Stimulated activated CD4-positive, alpha-beta T cell treated with anti-CD3 and anti-CD28 coated beads, Interleukin-15, amount 100 ng/mL, for 24 hours (primary cell): ENCODE measurements at regions not wholly inside any gene's neighbourhood (a gene's known extent, or its start where the extent isn't known, plus 50 kb on each side); places are given as distances from the start of the nearest gene placed in this dataset.

ENCODE experiments used
- DNase-seq: peaks from one replicate; pipeline ENCODE4 v3.0.0-alpha.2; 2020

DNA sequence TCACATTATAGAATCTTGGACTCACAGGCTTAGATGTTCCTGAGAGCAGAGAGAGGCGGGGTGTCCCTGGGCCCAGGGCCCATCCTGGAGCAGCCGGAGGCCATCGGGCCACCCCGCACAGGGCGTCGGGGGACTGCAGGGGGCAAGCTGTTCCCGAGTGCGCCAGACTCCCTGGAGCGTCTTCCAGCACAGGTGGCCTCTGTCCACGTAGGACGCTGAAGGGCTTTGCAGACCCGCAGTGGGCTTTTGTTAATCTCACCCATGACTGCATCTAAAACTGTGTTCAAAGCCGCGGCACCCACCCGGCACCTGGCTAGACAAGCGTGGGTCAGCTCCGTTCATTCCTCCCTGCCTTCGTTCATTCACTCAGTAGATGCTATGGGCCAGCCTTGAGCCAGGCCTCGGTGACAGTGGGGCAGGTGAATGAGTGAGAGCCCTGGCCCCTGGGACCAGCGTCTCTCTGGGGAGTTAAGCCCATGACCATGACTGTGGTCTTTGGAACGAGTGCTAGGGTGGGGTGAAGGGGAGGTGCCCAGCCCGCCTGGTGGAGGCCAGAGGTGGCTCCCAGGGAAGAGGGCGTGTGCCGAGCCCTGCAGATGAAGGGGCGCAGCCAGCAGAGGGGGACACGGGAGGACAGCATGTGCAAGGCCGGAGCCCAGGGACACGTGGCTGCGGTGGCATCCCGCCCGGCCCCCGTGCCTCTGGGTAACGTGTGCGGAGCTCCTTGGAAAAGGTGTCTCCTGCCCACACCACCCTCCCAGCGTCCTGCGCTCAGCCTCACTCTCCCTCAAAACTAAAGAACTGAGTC, 98.3 kb downstream of the HMX1 start:
- no peak for DNase-seq

DNA sequence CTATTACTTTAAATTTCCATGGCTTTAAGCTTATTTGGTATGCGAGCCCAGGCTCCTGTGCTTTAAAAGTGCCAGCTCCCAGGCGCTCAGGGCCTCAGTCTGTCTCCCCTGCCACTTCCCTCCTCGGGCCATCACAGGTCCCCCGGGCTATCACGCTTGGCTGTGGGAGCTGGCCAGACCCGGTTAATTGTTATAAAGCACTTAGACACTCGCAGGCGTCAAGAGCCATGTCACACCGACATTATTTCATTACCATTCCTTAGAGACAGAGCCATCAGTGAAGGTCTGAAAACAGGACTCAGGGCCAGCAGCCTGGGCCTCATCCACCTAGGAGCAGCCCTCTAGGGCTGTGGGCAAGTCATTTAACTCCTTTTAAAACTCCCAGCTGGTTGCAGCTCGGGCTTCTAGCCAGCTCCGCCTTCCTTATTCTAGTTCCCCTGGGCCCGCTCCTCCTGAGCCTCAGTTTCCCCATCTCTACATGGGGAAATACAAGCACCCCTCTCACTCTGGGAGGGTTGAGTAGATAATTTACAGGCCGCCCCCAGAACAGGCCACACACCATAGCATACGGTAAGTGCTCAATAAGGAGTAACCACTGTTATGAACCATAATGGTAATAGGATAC, 99.0 kb downstream of the HMX1 start:
- DNase-seq: no peak

DNA sequence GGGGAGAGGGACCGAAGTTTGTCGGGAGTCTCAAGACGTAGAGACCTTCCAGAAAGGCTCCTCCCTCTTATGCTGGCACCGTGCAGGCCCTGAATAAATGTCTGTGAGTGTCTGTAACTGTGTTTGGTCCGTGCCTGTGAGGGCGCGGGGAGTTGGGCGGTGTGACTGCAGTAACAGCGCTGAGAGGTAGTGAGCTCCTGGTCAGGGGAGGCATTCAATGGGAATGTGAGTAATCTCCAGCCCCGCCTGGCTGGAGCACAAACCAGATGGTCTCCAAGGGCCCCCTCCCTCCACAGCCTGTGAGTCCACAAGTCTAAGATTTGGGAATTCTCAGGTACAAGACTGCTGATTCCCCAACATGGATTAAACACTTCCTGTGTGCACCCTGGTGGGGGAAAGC, 100.0 kb downstream of the HMX1 start:
- no peak for DNase-seq

DNA sequence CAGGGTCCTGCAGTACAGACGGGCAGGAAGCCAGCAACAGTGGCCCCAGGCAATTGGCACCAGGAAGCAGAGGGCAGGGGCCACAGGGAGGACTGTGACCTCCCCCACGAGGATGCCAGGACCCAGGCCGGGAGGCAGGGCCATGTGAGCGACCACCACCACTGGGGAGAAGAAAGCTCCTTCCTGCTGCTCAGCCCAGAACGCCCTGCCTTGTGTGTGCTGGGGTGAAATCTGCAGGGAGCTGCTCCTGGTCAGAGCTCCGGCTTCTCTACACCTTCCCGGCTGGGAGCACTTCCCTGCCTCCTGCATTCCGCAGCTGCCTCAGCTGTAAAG, 100.4 kb downstream of the HMX1 start:
- no peak for DNase-seq

DNA sequence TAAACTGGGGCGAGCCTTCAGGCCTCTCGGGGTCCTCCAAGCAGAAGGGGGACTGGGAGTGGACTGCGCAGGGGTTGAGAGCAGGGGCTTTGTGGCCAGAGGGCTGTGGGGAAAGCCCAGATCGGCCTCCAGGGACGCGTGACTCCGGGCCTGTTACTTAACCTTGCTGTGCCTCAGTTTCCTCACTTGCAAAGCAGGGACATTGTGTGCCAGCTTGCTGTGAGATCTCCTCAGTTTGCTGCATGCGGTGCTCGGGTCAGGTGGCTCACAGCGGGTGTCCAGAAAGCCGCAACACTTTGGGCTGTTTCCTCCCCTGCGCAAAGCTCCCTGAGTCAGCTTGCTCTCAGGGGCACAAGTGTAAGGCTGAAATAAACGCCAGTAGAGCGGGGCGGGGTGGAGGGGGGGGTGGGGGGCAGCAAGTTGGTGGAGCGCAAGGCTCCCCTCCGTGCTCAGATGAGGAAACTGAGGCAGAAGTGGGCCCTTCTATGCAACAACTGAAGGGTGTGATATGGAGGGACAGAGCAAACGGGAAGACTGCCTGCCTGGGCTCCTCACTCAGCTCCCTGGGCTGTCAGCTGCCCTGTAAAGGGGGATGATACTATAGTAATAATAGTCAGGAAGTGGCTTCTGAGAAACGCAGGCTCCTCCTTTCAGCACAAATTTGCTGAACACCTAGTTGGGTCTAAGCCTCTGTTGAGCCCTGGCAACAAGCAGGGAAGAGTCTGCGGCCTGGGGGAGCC, 101.0 kb downstream of the HMX1 start:
- DNase-seq: no peak

DNA sequence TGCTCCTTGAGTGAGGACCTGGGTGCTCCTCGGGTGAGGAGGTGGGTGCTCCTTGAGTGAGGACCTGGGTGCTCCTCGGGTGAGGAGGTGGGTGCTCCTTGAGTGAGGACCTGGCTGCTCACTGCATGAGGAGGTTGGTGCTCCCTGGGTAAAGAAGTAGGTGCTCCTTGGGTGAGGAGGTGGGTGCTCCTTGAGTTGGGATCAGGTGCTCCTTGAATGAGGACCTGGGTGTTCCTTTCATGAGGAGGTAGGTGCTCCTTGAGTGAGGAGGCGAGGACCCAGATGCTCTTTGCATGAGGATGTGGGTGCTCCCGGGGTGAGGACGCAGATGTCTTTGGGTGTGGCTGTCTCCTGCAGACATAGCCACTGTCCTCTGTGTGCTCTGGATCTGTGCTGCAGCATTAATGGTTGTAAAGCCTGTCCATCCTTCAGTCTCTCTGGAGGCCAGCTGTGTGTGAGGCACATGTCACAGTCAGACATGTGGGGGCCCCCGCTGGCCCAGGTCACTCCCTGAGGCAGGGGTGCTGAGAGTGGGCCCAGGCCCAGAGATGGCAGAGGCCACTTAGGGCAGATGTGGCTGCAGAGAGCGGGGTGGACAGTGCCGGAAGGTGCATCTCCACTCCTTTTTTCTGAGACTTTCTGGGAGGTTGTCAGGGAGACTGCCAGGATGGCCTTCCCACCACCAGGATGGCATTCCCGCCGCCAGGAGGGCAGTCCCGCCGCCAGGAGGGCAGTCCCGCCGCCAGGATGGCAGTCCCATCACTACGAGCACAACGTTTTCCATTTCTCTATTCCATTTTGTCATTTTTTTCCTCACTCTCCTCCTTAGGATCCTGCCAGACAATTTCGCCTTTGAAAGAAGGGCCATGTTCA, 101.8 kb downstream of the HMX1 start:
- DNase-seq: no peak

DNA sequence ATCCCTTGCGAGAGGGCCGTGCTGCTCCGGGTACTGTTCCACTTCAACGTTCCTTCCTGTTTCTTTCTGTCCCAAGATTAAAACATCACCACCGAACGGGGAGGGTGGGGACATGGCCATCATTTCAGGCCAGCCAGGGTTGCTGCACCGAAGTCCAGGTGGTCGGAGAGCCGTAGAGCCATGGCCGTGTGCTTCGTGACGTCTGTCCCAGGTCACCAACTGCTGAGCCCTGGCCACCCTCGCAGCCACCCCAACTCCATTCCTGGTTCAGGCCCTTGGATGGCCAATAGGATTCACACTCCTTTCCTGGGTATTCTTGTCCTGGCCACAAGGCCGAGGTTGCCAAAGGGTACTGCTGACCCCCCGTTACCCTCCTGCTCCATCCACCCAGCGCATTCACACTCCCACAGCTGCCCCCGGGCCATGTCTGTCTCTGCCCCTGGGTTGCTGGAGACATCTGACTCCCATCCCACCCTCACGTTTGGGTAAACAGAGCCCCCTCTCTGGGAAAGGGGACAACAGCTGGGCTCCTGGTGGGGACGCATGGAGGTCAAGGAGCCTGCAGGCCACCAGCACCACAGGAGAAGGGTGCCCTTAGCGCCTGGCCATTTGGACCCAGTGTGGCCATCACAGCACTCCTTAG, 103.2 kb downstream of the HMX1 start:
- DNase-seq: no peak

DNA sequence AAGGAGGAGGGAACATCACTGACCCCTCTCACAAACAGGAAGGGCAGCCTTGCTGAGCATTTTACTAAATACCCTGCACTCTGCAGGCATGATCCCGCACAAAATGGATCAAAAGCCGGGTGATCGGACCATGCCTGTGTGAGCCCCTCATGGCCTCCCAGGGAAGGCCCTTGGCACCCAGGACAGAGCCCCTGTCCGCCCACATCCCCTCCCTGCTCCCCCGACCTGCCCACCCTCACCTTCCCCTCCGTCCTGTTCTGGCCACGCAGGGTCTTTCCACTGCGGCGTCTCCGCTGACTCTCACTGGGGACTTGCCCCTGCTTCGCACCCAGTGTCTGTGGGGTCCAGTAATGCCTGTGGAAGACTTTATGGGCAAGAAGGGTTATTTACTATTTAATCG, 105.0 kb downstream of the HMX1 start:
- no peak for DNase-seq

DNA sequence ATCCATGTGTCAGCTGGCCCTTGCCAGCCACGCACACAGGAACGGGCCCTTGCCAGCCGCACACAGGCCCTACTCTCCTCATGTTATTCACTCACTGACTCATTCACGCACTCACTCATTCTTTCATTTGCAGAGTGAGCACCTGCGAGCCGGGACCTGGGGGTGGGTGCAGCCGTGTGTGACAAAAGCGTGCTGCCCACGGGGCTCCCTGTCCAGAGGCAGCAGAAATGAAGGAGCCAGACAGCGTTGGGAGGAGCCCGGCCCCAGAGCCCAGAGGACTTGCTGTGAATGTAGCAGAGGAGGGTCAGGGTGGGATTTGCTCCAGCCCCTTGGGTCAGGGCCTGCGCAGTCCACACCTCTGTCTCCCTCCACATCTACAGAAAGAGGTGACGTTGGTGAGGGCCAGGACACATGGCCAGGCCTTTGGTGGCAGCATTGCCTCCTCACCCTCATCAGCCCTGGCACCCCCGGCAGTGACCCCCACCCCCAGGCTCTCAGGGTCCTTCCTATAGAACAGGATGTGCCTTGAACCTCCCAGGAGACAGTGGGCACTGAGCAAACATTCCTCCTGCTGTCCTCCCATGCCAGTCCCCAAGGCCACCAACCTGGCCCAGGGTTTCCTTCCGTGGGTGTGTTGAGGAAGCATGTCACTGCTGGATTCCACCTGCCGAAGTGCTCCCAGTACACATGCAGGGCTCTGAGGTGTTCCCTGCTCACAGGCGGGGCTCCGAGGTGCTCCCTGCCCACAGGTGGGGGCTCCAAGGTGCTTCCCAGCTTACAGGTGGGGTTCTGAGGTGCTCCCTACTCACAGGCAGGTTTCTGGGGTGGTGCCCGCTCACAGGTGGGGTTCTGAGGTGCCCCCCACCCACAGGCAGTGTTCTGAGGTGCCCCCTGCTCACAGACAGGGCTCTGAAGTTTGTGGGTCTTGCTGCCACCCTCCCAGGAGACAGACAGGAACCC, 105.7 kb downstream of the HMX1 start:
- no peak for DNase-seq

DNA sequence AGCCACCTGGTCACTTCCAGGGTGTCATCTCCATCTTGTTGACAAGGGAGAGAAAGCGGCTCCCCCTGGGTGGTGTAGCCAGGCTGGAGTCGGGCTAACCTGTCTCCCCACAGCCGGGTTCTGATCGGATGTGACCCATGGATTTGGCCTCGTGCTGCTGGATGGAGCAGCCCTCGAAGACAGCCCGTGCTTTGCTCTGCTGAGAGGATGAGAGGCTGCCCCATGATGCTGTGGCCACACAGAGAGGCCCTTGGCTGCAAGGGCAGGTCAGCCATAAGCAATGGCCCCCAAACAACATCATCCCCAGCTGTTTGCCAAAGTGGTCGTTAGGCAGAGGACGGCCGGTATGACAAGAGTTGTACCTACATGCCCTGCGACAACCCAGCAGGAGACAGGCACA, 106.6 kb downstream of the HMX1 start:
- no peak for DNase-seq

DNA sequence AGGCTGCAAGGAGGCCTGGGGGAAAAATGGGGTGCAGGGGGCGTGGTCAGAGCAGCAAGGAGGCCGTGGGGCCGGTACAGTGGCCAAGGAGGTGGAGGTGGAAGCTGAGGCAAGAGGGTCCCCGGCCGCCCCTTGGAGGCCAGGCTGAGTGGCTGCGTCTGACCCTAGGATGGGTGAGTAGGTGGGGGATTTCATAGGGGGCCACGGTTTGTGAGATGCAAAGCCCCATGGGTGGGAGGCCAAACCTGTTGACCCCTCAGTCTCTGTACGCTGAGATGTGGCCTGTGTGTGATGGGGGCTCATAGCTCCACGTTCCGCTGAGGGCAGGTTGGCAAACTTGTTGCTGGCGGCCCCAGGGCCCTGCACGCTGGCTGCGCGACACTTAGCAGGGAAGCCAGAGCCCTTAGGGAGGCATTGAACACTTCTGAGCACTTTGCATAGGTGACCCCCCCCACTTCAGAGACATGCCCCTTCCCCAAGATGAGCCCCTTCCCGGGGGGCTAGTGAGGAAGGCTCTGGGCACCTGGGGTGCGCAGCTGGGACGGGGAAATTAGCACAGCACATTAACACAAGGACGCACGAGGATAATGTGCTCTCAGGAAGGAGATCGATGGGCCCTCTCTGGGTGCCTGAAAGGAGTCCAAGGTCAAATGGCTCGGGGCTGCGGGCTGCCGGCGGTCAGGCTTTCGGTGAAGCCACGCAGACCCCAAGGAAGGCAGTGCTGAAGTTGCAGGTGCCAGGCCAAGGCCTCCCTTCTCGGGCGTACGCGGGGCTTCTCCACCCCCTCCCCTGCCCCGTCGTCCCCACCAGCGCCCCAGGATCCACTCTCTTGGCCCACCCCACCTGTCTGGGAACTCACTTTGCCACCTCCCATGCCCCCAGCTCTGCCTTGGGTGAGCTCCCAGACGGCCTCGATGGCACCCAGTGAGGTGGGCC, 107.4 kb downstream of the HMX1 start:
- DNase-seq: no peak

DNA sequence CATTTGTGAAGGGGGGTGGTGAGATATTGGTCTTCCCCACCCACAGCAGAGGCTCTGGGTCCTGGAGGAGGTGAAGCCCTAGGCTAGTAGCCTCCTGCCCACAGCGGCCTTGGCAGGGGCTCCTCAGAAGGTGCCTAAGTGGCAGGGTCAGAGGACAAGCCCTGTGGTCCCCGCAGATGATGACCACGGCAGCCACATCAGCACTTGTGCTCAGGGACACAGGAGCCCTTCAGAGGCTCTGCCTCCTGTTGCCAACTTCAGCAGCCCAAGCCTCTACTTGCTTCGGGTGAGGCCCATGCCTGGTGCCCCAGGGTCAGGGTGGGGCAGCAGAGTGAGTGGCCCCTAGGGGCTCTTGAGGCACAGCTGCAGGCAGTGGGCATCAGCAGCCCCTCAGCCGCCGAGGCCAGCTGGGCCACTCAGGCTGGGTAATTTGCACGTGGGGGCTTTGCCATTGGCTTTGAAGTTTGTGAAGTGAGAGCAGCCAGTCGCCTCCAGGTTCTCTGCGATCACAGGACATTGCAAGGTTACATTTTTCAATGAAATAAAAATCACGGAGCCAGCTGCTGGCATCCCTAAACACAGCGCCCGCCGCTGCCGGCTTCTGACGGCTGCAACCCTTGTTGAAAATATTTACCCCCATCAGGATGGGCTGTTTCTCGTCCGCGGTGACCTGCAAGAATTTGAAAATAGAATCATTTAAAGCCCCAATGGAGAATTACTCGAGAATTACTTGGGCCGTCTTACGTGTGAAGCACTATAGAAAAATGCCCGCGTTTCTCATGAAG, 108.5 kb downstream of the HMX1 start:
- DNase-seq: no peak

DNA sequence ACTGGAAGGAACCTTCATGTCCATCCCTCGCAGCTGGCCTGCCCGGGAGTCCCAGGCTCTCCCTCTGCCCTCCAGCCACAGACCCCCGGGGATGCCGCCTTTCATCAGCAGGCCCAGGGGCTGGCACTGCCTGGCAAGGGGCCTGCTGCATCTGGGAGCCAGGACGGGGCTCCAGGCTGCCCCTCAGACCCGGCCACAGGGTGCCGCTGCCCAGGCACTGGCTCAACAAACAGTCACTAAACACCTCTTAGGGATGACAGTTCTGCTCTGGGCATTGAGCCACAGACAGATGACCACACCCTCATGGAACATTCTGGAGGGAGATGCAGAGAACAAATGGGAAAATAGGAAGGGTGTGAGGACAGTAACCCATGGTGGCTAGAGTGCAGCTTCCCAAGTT, 109.3 kb downstream of the HMX1 start:
- DNase-seq: no peak

DNA sequence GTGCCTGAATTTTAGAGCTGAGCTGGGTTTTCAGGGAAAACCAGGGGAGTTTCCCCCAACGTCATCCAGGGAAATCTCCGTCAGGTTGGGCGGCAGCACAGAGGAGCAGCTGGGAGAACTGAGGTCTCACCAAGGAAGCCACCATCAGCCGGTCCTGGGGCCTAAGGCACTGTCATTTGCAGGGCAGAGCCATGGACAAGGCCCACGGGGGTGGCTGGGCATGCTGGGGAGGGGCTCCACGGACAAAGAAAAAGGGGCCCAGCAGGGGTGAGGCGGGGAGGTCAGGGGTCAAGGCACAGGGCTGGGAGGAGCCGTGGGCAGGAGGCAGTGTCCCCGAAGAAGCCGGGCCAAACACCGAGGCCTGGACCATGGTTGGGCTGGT, 109.8 kb downstream of the HMX1 start:
- no peak for DNase-seq

DNA sequence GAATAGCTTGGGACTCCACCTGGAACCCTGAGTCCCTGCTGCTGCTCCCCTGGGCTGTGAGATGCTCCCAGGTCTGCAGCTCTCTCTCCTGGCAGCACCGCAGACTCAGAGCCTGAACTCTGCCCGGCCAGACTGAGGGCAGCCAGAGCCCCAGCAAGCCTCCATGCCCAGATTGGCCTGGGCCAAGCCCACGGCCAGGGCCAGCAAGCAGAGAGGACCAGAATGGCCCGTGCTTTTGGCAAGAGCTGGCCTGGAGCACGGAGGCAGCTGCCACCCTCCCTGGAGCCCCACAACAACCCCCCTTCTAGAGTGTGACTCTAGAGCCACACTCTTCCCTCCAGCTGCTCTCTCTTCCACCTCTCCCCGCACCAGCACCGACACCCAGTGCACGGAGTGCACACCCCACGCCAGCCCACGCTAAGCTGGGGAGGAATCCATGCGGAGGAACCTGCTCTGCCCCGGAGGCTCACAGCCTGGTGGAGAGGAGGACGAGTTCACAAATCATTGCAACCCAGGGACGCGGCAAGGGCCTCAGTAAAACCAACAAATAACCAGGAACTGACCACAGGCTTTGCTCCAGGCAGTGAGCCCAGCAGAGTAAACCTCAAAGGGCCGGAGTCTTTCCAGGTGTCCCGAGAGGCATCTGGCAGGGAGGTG, 110.3 kb downstream of the HMX1 start:
- DNase-seq: no peak

DNA sequence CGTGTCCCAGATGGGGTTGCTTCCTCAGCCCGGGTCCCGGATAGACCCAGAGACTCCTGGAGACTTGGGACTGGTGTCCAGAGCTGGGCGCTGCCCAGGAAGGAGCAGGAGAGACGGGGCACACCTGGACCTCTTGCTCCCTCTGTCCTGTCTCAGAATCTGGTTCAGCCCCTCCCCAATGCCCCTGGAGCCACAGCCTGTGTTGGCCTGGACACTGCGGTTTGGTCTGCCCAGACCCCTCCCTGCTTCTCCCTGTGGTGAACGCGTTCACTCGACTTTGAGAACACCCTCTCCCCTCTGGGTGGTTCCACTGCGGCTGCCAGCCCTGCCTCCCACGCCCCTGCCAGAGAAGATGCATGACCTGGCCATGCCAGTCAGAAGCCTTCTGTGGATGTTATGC, 111.1 kb downstream of the HMX1 start:
- DNase-seq: no peak

DNA sequence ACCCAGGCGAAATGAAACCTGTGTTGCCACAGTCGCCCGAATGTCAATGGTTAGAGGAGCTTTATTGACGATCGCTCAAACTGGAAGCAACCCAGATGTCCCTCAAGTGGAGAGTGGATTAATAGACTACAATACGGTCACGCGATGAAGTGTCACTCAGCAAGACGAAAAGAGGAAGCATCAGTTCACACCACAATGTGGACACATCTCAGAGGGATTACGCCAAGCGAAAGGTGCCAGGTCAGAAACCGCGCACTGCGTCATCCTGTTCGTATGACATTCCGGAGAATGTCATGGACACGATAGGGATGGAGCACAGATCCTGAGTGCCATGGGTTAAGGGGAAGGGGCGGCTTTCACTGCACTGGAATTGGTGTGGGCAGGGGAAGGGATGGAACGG, 111.7 kb downstream of the HMX1 start:
- DNase-seq: no peak

DNA sequence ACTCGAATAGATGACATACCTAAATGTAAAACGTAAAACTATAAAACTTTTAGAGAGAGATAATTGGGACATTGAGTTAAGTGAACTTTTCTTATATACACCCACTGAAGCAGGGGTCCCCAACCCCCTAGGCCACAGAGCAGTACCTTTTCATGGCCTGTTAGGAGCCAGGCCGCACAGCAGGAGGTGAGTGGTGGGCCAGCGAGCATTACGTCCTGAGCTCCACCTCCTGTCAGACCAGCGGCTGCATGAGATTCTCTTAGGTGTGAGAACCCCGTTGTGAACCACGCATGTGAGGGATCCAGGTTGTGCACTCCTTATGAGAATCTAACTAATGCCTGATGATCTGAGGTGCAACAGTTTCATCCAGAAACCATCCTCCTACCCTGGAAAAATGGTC, 114.8 kb downstream of the HMX1 start:
- DNase-seq: no peak
